Panc1 (cell line): ENCODE measurements at regions not wholly inside any gene's neighbourhood (a gene's known extent, or its start where the extent isn't known, plus 50 kb on each side); places are given as distances from the start of the nearest gene placed in this dataset.

Experiments
- ATAC-seq: fragments of 200-7000 bp; cut with Tn5 transposase; 2 replicates; pipeline ENCODE4 v1.9.1; 2020; ENCODE audit warnings: mild to moderate bottlenecking, moderate library complexity
- BruUV-seq: library from RNA; stranded (reverse); fragments of 400-500 nt; replicated peaks from 2 replicates; lab custom pipeline; 2021; lab: Mats Ljungman, UMichigan
- CTCF ChIA-PET: fragments of 300-600 bp; sonication (Branson Sonifier 250); formaldehyde crosslinking; loops from one replicate; lab custom pipeline; 2022; ENCODE audit warnings: antibody characterized with exemption; lab: Charles Lee
- POLR2A ChIA-PET: fragments of 300-600 bp; sonication (Branson Sonifier 250); formaldehyde crosslinking; loops from one replicate; lab custom pipeline; 2022; ENCODE audit warnings: antibody characterized with exemption; lab: Charles Lee
- DNase-seq: peaks from one replicate; pipeline ENCODE4 v3.0.0-alpha.2; 2010; ENCODE audit warnings: low read depth, low spot score
- H3K27ac ChIP-seq: 2 replicates; pipeline ENCODE4 v1.5.1; 2011; ENCODE audit warnings: mild to moderate bottlenecking, low read length, inconsistent platforms
- H3K27me3 ChIP-seq: fragments of 200-500 bp; sonication (Bioruptor generic); 2 replicates; pipeline ENCODE4 v1.6.0; 2014; ENCODE audit warnings: low read length, inconsistent platforms; ENCODE audit not compliant: control insufficient read depth, insufficient read depth
- H3K36me3 ChIP-seq: fragments of 200-500 bp; sonication (Bioruptor generic); 2 replicates; pipeline ENCODE4 v1.5.1; 2014; ENCODE audit warnings: inconsistent platforms, mild to moderate bottlenecking, low read length, moderate library complexity; ENCODE audit not compliant: control insufficient read depth, insufficient read depth
- H3K4me1 ChIP-seq: 2 replicates; pipeline ENCODE4 v1.5.1; 2011; ENCODE audit warnings: inconsistent platforms, mild to moderate bottlenecking, low read length, moderate library complexity; ENCODE audit not compliant: control insufficient read depth, insufficient read depth
- H3K4me3 ChIP-seq, 2 experiments: 2 replicates each; pipeline ENCODE4 v1.5.1; 2011 to 2012; ENCODE audit warnings: low read depth in 2 of 2, low read length in 2 of 2, mild to moderate bottlenecking in 2 of 2, inconsistent platforms in 1 of 2, moderate library complexity in 1 of 2
- H3K9me3 ChIP-seq: fragments of 200-500 bp; sonication (Bioruptor generic); 2 replicates; pipeline ENCODE4 v1.5.1; 2014; ENCODE audit warnings: low read depth, mild to moderate bottlenecking, inconsistent platforms, low read length, moderate library complexity; ENCODE audit not compliant: control insufficient read depth, insufficient read depth
- CTCF ChIP-seq: fragments of 450-650 bp; IDR thresholded peaks from 2 replicates; pipeline ENCODE4 v1.5.1; 2017; ENCODE audit warnings: mild to moderate bottlenecking
- POLR2AphosphoS5 ChIP-seq: IDR thresholded peaks from 2 replicates; pipeline ENCODE4 v1.6.1; 2012; ENCODE audit warnings: mild to moderate bottlenecking, low read depth, low read length, moderate library complexity
- SIN3A ChIP-seq: IDR thresholded peaks from 2 replicates; pipeline ENCODE4 v1.6.1; 2012; ENCODE audit warnings: low read depth, mild to moderate bottlenecking, low read length, moderate library complexity, borderline replicate concordance; ENCODE audit not compliant: insufficient read depth
- TCF7L2 ChIP-seq: IDR thresholded peaks from 2 replicates; pipeline ENCODE4 v1.6.1; 2011; ENCODE audit warnings: mild to moderate bottlenecking, low read depth, low read length, inconsistent platforms
- in situ Hi-C: cut with HindIII; loops from 2 replicates; pipeline ENCODE4 v1.10.0; 2016; ENCODE audit warnings: low sequenced_read_pairs, low pct_unique_long_range_greater_than_20kb
- intact Hi-C: fragments of 100-400 bp; cut with micrococcal nuclease; formaldehyde crosslinking; loops from one replicate; pipeline ENCODE4 v1.10.0; 2022; ENCODE audit not compliant: unreplicated experiment
- TF ChIP-seq, protein P1 (sequence below), 2 experiments: IDR thresholded peaks; 2 replicates each; pipeline ENCODE4 v1.6.1; 2011 to 2012; ENCODE audit warnings: low read depth in 2 of 2, control low read depth in 1 of 2, low read length in 1 of 2, mild to moderate bottlenecking in 1 of 2, moderate library complexity in 1 of 2; ENCODE audit not compliant: insufficient read depth in 1 of 2

DNA sequence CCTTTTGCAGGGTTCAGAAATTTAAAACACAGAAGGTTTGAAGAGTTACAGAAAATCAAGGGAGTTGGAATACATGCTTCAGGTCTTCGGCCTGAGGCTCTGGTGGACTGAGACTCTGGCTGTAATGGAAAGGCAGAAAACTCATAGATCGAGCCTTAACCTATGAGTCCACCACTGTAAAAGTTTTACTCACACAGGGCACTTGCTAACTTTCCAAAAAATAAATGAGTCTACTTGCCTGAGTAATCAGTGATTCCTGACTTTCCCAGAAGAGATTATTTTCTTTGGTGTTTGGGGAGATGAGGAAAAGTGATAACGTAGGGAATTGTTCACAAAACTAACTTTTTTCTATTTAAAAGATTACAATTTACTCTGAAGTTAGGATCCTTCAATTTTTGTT, 108.0 kb downstream of the MBL2 start:
- in situ Hi-C loops (no loop called here), intact Hi-C loops (no loop called here)
- TF ChIP-seq TCF7L2, result no peak
- no peak for TF ChIP-seq SIN3A
- no peak for TF ChIP-seq POLR2AphosphoS5
- TF ChIP-seq, protein P1, sequence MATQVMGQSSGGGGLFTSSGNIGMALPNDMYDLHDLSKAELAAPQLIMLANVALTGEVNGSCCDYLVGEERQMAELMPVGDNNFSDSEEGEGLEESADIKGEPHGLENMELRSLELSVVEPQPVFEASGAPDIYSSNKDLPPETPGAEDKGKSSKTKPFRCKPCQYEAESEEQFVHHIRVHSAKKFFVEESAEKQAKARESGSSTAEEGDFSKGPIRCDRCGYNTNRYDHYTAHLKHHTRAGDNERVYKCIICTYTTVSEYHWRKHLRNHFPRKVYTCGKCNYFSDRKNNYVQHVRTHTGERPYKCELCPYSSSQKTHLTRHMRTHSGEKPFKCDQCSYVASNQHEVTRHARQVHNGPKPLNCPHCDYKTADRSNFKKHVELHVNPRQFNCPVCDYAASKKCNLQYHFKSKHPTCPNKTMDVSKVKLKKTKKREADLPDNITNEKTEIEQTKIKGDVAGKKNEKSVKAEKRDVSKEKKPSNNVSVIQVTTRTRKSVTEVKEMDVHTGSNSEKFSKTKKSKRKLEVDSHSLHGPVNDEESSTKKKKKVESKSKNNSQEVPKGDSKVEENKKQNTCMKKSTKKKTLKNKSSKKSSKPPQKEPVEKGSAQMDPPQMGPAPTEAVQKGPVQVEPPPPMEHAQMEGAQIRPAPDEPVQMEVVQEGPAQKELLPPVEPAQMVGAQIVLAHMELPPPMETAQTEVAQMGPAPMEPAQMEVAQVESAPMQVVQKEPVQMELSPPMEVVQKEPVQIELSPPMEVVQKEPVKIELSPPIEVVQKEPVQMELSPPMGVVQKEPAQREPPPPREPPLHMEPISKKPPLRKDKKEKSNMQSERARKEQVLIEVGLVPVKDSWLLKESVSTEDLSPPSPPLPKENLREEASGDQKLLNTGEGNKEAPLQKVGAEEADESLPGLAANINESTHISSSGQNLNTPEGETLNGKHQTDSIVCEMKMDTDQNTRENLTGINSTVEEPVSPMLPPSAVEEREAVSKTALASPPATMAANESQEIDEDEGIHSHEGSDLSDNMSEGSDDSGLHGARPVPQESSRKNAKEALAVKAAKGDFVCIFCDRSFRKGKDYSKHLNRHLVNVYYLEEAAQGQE (IDR thresholded peaks at IDR 0.05; ENCODE audit: insufficient read depth in 1 of 2, low read depth in 2 of 2, low read length in 1 of 2), result no peak
- TF ChIP-seq CTCF, result no peak
- ChIA-PET CTCF (no interaction called here), POLR2A (no interaction called here)
- H3K27me3 ChIP-seq, result no peaks in the 10 kb centered on the region
- peaks cover 17% of the 10 kb centered on the region; the same call in 1 of the 2 replicates for H3K9me3 ChIP-seq
- no peak overlapping the region for H3K4me3 ChIP-seq
- BruUV-seq, result no TSS peak
- DNase-seq (no peak), ATAC-seq (no peak)
- no peaks in the 10 kb centered on the region for H3K36me3 ChIP-seq
- no peak overlapping the region for H3K27ac ChIP-seq
- no peaks in the 10 kb centered on the region for H3K4me1 ChIP-seq

- Histone ChIP-seq H3K4me1 (no peaks in the 10 kb centered on the region), H3K27ac (no peak overlapping the region), H3K36me3 (no peaks in the 10 kb centered on the region), H3K27me3 (no peaks in the 10 kb centered on the region), H3K9me3 (peaks cover 17% of the 10 kb centered on the region; the same call in 1 of the 2 replicates), H3K4me3 (no peak overlapping the region)
- POLR2A ChIA-PET, result no interaction called here
- no peak for TF ChIP-seq CTCF
- ATAC-seq (no peak), DNase-seq (no peak)
- no TSS peak for BruUV-seq
- intact Hi-C loops (no loop called here), in situ Hi-C loops (no loop called here)
- CTCF ChIA-PET, result no interaction called here
Observed at GRCh38 chr10:52665821-52666220, 106.8 kb downstream of the MBL2 start.

GRCh38 chr10:52666931-52667330, 105.7 kb downstream of the MBL2 start:
- no TSS peak for BruUV-seq
- ChIA-PET POLR2A (no interaction called here), CTCF (no interaction called here)
- intact Hi-C loops (no loop called here), in situ Hi-C loops (no loop called here)
- ATAC-seq (no peak), DNase-seq (no peak)
- Histone ChIP-seq H3K27ac (no peak overlapping the region), H3K27me3 (no peaks in the 10 kb centered on the region), H3K36me3 (no peaks in the 10 kb centered on the region), H3K4me1 (no peaks in the 10 kb centered on the region), H3K9me3 (peaks cover 17% of the 10 kb centered on the region; the same call in 1 of the 2 replicates), H3K4me3 (no peak overlapping the region)
- TF ChIP-seq SIN3A (no peak), TCF7L2 (no peak), CTCF (no peak), POLR2AphosphoS5 (no peak)
- TF ChIP-seq, protein P1 (IDR thresholded peaks at IDR 0.05; ENCODE audit: insufficient read depth in 1 of 2, low read depth in 2 of 2, low read length in 1 of 2), result no peak
